GM19239 (cell line): ENCODE measurements at regions not wholly inside any gene's neighbourhood (a gene's known extent, or its start where the extent isn't known, plus 50 kb on each side); places are given as distances from the start of the nearest gene placed in this dataset.
"Not testable (repeated sequence)": the region's sequence is repeated elsewhere in the genome, so short reads cannot be mapped to it uniquely, and the experiment has no call there.

Source experiments
- DNase-seq: peaks from one replicate; pipeline ENCODE4 v3.0.0; 2011; ENCODE audit warnings: low spot score; ENCODE audit not compliant: insufficient read length
- FAIRE-seq: peaks from 2 replicates; lab custom pipeline; 2011; peaks lifted over from hg19 to GRCh38; lab: Jason Lieb, UNC

DNA sequence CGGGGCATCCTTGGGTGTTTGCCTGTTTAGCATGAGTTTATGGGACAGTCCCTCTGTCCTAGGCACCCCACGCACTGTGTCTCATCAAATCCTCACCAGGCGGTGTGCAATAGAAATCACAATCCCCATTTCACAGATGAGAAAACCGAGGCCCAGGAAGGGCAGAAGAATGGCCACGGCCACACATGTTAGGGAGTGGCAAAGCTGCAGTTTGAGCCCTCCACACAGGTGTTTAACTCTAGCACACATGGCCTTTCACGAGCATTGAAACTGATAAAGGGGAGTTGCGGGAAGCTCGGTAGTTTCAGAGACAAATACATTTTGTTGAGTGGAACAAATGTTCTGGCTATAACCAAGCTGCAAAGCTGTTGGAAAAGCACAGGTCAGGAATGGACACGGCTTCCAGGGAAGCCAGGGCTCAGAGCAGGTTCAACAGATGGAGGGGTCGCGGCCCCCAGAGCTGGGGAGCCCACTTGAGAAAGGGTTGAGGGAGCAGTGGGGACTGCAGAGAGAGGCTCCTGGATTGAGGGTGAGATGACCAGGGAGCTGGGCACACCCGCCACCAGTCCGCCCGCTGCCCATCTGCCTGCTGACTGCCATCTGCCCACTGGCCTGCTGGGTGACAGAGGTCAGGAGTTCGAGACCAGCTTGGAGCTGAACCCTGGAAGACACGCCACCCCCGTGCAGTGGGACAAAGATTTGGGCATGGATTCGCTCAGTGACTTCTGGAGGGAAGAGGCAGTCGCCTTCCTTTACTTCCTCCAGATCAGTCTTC lies 154.7 kb downstream of the URI1 start:
- DNase-seq (no peak), FAIRE-seq (no peak)

DNA sequence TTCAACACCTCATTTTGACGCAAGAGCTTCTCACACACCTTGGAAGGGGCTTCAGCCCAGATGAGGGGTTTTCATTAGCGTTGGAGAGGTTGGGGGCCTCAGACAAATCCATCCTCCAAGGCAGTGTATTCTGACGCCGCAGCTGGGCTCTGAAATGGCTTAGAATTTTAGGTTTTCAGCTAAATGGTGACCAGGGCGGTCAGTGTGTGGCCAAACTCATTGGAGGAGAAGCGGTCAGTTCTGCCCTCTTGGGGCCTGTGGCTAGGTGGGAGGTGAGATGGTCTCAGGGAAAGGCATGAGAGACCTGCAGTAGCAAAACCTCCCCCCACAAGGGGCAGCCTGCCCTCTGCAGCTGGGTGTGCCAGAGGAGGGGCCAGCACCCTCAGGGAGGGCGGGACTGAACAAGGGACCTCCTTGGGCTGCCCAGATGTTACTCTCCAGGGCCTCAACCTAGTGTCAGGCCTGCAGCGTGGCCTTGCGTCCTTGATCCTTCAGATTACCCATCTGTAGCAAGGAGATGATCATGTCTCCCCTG lies 155.8 kb downstream of the URI1 start:
- FAIRE-seq (no peak), DNase-seq (no peak)

GRCh38 chr19:30102239-30102638 lies 160.2 kb downstream of the URI1 start:
- DNase-seq (no peak), FAIRE-seq (no peak)

- FAIRE-seq, result no peak
- no peak for DNase-seq
These were observed 160.6 kb downstream of the URI1 start for GRCh38 chr19:30102666-30103065.

DNA sequence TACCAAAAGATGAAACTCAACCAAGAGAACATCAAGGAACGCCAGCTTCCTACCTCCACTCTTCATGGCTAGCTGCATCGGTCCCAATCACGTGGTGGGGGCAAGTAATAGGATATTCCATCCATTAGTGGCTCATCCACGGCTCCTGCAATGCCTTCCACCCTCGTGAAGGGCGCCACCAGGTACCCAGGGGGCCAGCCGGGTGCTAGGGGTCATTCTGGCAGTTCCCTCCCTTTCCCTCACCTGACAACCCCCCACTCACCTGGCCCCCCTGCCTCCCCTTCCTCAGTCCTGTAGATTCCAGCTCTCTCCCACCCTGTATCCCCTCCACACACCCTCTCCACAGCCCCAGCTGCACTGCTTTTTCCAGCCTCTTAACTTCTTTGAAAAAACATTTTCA lies 161.9 kb downstream of the URI1 start:
- DNase-seq, result no peak
- no peak for FAIRE-seq

DNA sequence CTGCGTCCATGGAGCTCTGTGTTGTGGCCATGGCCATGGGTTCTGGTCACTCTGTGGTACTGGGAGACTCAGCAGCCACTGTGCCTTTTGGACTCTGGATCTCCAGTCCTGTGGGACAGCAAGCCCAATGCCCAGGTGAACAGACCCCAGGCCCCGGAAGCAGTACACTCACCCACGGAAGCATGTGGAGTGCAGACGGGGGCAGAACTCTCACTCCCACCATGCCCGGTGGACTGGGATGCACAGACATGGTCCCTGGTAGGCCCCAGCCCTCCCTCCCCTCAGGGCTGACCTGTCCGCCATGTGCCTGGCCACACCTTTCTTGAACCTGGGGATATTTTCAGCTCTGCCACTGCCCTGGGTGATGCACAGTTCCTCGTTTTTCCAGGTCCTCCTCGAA lies 163.3 kb downstream of the URI1 start:
- no peak for FAIRE-seq
- no peak for DNase-seq

GRCh38 chr19:30105727-30106126 lies 163.7 kb downstream of the URI1 start:
- no peak for FAIRE-seq
- DNase-seq, result no peak

DNA sequence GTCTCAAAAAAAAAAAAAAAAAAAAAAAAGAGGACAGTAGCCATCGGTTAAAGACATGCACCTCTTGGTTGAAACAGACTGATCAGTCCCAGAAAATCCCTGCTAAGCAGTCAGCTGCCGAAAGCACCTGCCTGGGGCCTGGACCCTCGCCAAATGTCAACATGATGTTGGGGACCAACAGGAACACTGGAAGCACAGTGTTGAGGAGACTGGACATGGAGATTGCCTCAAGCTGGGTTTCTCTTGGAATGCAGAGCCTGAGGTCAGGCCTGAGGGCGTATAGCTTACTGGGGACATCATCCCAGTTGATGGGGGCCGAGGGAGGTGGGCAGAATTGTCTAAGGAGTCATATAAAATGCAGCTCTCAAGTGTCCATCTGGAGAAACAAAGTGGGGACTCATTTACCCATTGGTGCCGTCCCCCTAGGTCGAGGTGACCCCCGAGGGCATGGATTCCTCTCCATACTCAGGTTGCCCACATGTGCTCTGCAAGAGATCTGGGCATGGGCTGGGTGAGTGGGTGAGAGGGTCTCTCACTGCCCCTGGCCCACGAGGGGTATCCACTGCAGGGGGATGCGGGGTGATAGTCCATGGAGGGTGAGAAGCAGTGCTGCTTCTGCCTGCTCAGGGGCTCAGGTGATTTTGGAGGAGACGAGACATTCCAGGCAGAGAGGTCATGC lies 164.5 kb downstream of the URI1 start:
- FAIRE-seq, result no peak
- DNase-seq, result no peak

DNA sequence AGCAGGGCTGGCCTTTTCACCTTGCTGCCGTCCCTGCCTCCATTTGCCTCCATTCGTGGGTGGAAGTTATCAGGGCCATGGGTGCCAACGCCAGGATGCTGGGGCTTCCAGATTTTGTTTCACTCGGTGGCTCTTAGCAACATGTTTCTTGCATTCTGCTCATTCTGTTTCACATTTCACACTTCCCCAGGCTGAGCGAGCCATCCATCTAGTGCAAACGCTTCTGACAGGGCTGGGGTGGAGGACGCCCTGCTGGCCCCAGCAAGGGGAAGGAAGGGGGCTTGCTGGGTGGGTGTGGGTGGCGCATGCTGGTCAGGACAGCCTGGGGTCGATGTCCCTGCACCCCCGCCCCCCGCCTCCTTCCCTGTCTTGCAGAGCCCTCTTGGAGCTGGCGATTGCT lies 165.2 kb downstream of the URI1 start:
- no peak for FAIRE-seq
- no peak for DNase-seq

DNA sequence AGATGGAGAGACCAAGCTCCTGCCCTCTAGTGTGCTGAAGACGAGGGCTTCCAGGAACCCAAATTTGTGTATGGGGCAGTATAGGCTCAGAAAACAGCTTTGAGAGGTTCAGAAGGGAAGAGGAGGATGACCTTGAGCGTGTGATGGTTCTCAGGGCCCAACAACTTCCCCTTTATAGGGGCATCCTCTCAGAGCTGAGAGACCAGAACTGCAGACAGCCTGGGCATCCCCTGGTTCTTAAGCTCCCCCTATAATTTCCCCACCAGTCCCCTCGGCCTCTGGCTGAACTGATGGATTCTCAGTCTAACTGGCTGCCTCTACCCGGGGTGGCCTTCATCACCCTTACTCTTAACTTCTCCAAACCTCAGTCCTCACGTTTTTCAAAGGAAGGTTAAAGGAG lies 167.5 kb downstream of the URI1 start:
- FAIRE-seq (no peak), DNase-seq (no peak)

- FAIRE-seq (no peak), DNase-seq (no peak)
These were observed 169.2 kb downstream of the URI1 start for GRCh38 chr19:30111021-30111855.

DNA sequence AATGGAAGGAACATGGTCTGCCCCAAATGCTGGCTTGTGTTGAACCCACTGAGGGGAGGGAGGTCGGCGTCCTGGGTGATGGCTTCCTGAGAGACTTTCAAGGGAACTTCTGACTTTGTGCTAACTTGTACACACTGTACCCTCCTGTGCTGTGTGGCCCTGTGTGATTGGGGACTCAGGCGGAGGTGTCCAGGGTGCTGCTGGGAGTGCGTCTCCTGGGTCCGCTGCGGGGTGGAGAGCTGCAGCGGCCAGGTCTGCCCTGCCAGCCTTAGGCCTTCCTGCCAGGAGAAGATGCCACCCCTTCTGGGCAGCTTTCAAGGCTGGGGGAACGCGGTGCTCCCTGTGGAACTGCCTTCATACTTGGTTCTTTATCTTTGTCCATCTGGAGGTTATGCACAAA lies 170.1 kb downstream of the URI1 start:
- DNase-seq, result no peak
- no peak for FAIRE-seq

GRCh38 chr19:30112666-30113065 lies 170.6 kb downstream of the URI1 start:
- FAIRE-seq (no peak), DNase-seq (no peak)

- DNase-seq, result no peak
- no peak for FAIRE-seq
These were observed 171.1 kb downstream of the URI1 start for GRCh38 chr19:30113186-30113585.

- DNase-seq, FAIRE-seq: not testable (repeated sequence)
These were observed 172.1 kb downstream of the URI1 start for GRCh38 chr19:30114095-30114494.

DNA sequence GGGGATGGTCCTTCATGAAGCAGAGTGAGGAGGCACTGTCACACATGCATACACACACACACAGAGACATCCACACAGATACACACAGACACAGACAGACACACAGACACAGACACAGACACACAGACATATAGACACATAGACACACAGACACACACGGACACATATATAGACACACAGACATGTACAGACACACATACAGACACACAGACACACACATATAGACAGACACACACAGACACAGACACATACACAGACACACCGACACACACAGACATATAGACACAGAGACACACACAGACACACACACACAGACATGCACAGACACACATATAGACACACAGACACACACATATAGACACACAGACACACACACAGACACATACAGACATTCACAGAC lies 173.9 kb downstream of the URI1 start:
- no peak for FAIRE-seq
- DNase-seq, result no peak

DNA sequence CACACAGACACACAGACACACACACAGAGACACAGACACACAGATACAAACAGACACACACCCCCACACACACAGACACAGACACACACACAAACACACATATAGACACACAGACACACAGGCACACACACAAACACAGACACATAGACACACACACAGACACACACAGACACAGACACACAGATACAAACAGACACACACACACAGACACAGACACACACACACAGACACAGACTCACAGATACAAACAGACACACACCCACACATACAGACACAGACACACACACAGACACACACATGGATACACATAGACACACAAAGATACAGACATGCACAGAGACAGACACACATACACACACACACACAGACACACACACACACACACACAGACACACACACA lies 174.5 kb downstream of the URI1 start:
- DNase-seq (no peak), FAIRE-seq (no peak)

GRCh38 chr19:30116984-30117555 lies 175.0 kb downstream of the URI1 start:
- DNase-seq (no peak), FAIRE-seq (no peak)

DNA sequence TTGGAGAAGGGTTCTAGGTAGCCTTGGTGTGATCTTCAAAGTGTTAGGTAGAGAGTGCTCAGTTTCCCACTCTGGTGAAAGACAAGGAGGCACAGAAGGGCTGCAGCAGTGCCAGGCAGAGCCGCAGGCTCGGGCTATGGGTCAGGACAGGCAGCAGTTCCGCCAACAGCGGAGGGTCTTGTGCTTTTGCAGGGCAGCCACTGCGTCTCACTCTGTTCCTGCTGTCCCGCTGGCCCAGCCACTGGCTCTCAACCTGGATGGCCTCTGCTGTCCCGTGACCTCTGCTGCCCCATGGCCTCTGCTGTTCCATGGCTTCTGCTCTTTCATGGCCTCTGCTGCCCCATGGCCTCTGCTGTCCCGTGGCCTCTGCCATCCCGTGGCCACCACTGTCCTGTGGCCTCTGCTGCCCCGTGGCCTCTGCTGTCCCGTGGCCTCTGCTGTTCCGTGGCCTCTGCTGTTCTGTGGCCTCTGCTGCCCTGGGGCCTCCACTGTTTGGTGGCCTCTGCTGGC lies 175.7 kb downstream of the URI1 start:
- DNase-seq (no peak), FAIRE-seq (no peak)

- DNase-seq, result no peak
- FAIRE-seq, result no peak
These were observed 176.2 kb downstream of the URI1 start for GRCh38 chr19:30118221-30118620.
